H9 (cell line): ENCODE measurements at regions not wholly inside any gene's neighbourhood (a gene's known extent, or its start where the extent isn't known, plus 50 kb on each side); places are given as distances from the start of the nearest gene placed in this dataset.

Experiments used
- DNase-seq: peaks from one replicate; pipeline ENCODE4 v3.0.0-alpha.2; 2017
- H2AFZ ChIP-seq: one replicate; pipeline ENCODE4 v1.6.1; 2013; ENCODE audit warnings: mild to moderate bottlenecking, low read length, control low read depth, moderate library complexity
- H2AK5ac ChIP-seq: 2 replicates; pipeline ENCODE4 v1.6.1; 2013; ENCODE audit warnings: low read length, control low read depth, mixed read lengths; ENCODE audit not compliant: insufficient read length
- H2BK120ac ChIP-seq: one replicate; pipeline ENCODE4 v1.6.1; 2013; ENCODE audit warnings: low read depth, mild to moderate bottlenecking, low read length, control low read depth, inconsistent platforms; ENCODE audit not compliant: poor library complexity, severe bottlenecking
- H2BK12ac ChIP-seq: 2 replicates; pipeline ENCODE4 v1.6.1; 2013; ENCODE audit warnings: low read length, control low read depth, mixed read lengths, low read depth; ENCODE audit not compliant: insufficient read length
- H2BK15ac ChIP-seq: 2 replicates; pipeline ENCODE4 v1.6.1; 2013; ENCODE audit warnings: low read depth, low read length, control low read depth
- H2BK20ac ChIP-seq: one replicate; pipeline ENCODE4 v1.6.1; 2013; ENCODE audit warnings: low read depth, mild to moderate bottlenecking, low read length, control low read depth, inconsistent platforms; ENCODE audit not compliant: poor library complexity, severe bottlenecking
- H2BK5ac ChIP-seq: 2 replicates; pipeline ENCODE4 v1.6.1; 2013; ENCODE audit warnings: low read length, control low read depth, mixed read lengths; ENCODE audit not compliant: insufficient read length
- H3K14ac ChIP-seq: 2 replicates; pipeline ENCODE4 v1.6.1; 2013; ENCODE audit warnings: low read length, control low read depth; ENCODE audit not compliant: insufficient read depth
- H3K18ac ChIP-seq: 2 replicates; pipeline ENCODE4 v1.6.1; 2013; ENCODE audit warnings: low read depth, mild to moderate bottlenecking, mixed read lengths, low read length, control low read depth; ENCODE audit not compliant: insufficient read length
- H3K23ac ChIP-seq: 2 replicates; pipeline ENCODE4 v1.6.1; 2013; ENCODE audit warnings: low read length, control low read depth, mixed read lengths, low read depth; ENCODE audit not compliant: insufficient read length
- H3K23me2 ChIP-seq: 2 replicates; pipeline ENCODE4 v1.6.1; 2013; ENCODE audit warnings: low read depth, mild to moderate bottlenecking, mixed read lengths, low read length, control low read depth; ENCODE audit not compliant: insufficient read length, poor library complexity, severe bottlenecking
- H3K27ac ChIP-seq: 2 replicates; pipeline ENCODE4 v1.5.1; 2013; ENCODE audit warnings: low read length, control low read depth, mixed read lengths, low read depth; ENCODE audit not compliant: insufficient read length
- H3K27me3 ChIP-seq: 2 replicates; pipeline ENCODE4 v1.6.1; 2013; ENCODE audit warnings: low read length, control low read depth, inconsistent platforms; ENCODE audit not compliant: insufficient read depth
- H3K4ac ChIP-seq: 2 replicates; pipeline ENCODE4 v1.6.1; 2013; ENCODE audit warnings: low read depth, mild to moderate bottlenecking, control low read depth, inconsistent platforms, low read length, moderate library complexity
- H3K4me1 ChIP-seq: 2 replicates; pipeline ENCODE4 v1.6.1; 2013; ENCODE audit warnings: low read length, control low read depth, inconsistent platforms; ENCODE audit not compliant: insufficient read depth
- H3K4me2 ChIP-seq: 2 replicates; pipeline ENCODE4 v1.6.1; 2013; ENCODE audit warnings: low read length, control low read depth, mixed read lengths; ENCODE audit not compliant: insufficient read length, insufficient read depth
- H3K56ac ChIP-seq: 2 replicates; pipeline ENCODE4 v1.6.1; 2013; ENCODE audit warnings: low read depth, mild to moderate bottlenecking, mixed read lengths, low read length, control low read depth; ENCODE audit not compliant: insufficient read length
- H3K79me1 ChIP-seq: 2 replicates; pipeline ENCODE4 v1.6.1; 2013; ENCODE audit warnings: low read depth, mild to moderate bottlenecking, moderate library complexity, low read length, control low read depth, inconsistent platforms; ENCODE audit not compliant: insufficient read depth, poor library complexity, severe bottlenecking
- H3K79me2 ChIP-seq: 2 replicates; pipeline ENCODE4 v1.6.1; 2013; ENCODE audit warnings: low read length, control low read depth, inconsistent platforms; ENCODE audit not compliant: insufficient read depth
- H3K9ac ChIP-seq: 2 replicates; pipeline ENCODE4 v1.6.1; 2013; ENCODE audit warnings: low read length, control low read depth, mixed read lengths; ENCODE audit not compliant: insufficient read length; ENCODE audit errors: extremely low read depth
- H3K9me3 ChIP-seq: one replicate; pipeline ENCODE4 v1.6.1; 2013; ENCODE audit warnings: low read depth, low read length, inconsistent platforms; ENCODE audit not compliant: control insufficient read depth
- H3T11ph ChIP-seq: one replicate; pipeline ENCODE4 v1.6.1; 2013; ENCODE audit warnings: mild to moderate bottlenecking, low read length, control low read depth, inconsistent platforms
- H4K20me1 ChIP-seq: one replicate; pipeline ENCODE4 v1.6.1; 2013; ENCODE audit not compliant: control insufficient read depth, insufficient read length, insufficient read depth
- H4K5ac ChIP-seq: 2 replicates; pipeline ENCODE4 v1.6.1; 2013; ENCODE audit warnings: low read depth, mild to moderate bottlenecking, mixed read lengths, low read length, control low read depth; ENCODE audit not compliant: insufficient read length
- H4K8ac ChIP-seq: replicated peaks from 2 replicates; pipeline ENCODE4 v1.6.1; 2013; ENCODE audit warnings: low read length, control low read depth, mixed read lengths, low read depth; ENCODE audit not compliant: insufficient read length
- H4K91ac ChIP-seq: 2 replicates; pipeline ENCODE4 v1.6.1; 2013; ENCODE audit warnings: low read depth, mild to moderate bottlenecking, moderate library complexity, mixed read lengths, low read length, control low read depth; ENCODE audit not compliant: insufficient read length
- H3K27ac Mint-ChIP-seq, 3 experiments: 2 replicates in 2 of 3; 3 replicates in 1 of 3; pipeline ENCODE4 v1.8.0; 2020 to 2021; ENCODE audit warnings: mixed read lengths in 3 of 3, mild to moderate bottlenecking in 1 of 3, moderate library complexity in 1 of 3
- H3K27me3 Mint-ChIP-seq: 2 replicates; pipeline ENCODE4 v1.8.0; 2021; ENCODE audit warnings: low read depth, mild to moderate bottlenecking, moderate library complexity, mixed read lengths
- H3K36me3 Mint-ChIP-seq, 3 experiments: 2 replicates in 2 of 3; 3 replicates in 1 of 3; pipeline ENCODE4 v1.8.0; 2020 to 2021; ENCODE audit warnings: low read depth in 3 of 3, mixed read lengths in 3 of 3; ENCODE audit not compliant: insufficient read depth in 1 of 3
- H3K4me1 Mint-ChIP-seq, 2 experiments: 2 replicates each; pipeline ENCODE4 v1.8.0; 2020; ENCODE audit warnings: mixed read lengths in 2 of 2
- H3K4me3 Mint-ChIP-seq, 2 experiments: 2 replicates in 1 of 2; 3 replicates in 1 of 2; pipeline ENCODE4 v1.8.0; 2020 to 2021; ENCODE audit warnings: mild to moderate bottlenecking in 2 of 2, mixed read lengths in 2 of 2, moderate library complexity in 1 of 2
- H3K9me3 Mint-ChIP-seq, 2 experiments: 2 replicates in 1 of 2; 3 replicates in 1 of 2; pipeline ENCODE4 v1.8.0; 2020; ENCODE audit warnings: mild to moderate bottlenecking in 2 of 2, mixed read lengths in 2 of 2, moderate library complexity in 1 of 2
- CTCF ChIP-seq: fragments of 200-600 bp; sonication (generic); conservative IDR thresholded peaks from 3 replicates; pipeline ENCODE4 v1.8.0; 2021; ENCODE audit warnings: antibody characterized with exemption, mild to moderate bottlenecking
- WGBS: extraction: QIAGEN DNeasy Blood & Tissue Kit; methylation state at CpG from one replicate; pipeline ENCODE4 v1.1.7; 2013; ENCODE audit warnings: missing lambda C conversion rate, low lambda C conversion rate, mixed read lengths; ENCODE audit not compliant: insufficient read length; ENCODE audit errors: extremely low coverage; 5-methylcytosine and 5-hydroxymethylcytosine counted together

DNA sequence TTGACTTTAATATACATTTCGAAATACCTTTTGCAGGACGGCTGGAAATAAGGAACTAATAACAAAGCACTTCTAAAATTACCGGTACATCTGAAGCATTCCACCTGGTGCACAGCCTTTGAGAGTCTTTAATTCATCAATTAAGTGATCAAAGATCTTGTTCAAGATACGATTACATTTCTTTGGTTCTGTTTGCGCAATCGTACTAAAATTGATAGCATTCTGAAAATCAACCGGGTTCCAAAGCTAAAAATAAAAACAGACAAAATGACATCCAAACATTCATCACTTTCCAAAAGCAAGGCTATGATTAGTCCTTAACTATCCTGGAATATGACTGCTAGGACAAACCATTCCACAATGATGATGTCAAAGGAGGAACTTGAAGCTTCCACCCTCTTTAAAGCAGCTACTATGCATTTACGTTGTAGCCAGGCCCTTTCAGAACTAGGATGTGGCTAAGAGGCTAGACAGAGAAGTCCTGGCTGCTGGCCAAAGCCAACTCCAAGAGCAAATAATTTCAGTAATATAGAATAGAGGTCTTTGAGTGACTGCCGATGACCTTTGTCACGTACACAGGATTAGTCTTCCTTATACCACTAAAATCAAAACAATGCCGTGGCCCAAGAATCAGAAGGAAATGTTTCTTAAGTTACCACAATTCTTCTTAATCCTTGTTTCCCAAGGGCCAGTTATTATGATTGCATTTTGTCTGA, 299.8 kb upstream of the PSMD7 start:
- H3K14ac ChIP-seq: no peak overlapping the region
- no peak overlapping the region for H2BK20ac ChIP-seq
- no CpG with 5 or more reads among the region's 11 CpGs for WGBS
- H4K5ac ChIP-seq: no peak overlapping the region
- no peak overlapping the region for H2BK15ac ChIP-seq
- no peaks in the 10 kb centered on the region for H3K27me3 ChIP-seq
- DNase-seq: no peak
- H3K9me3 ChIP-seq: no peaks in the 10 kb centered on the region
- no peak overlapping the region for H2BK5ac ChIP-seq
- no peak overlapping the region for H3K9ac ChIP-seq
- no peak for TF ChIP-seq CTCF
- Mint-ChIP-seq H3K4me1 (peaks cover 5 to 11% of the 10 kb centered on the region in 2 experiments; a peak in 2 of 4 replicates), H3K36me3 (no peaks in the 10 kb centered on the region; a peak in 1 of 7 replicates), H3K9me3 (peaks cover 0 to 2% of the 10 kb centered on the region in 2 experiments; a peak in 2 of 5 replicates), H3K27ac (no peak overlapping the region), H3K4me3 (no peak overlapping the region), H3K27me3 (no peaks in the 10 kb centered on the region)
- no peak overlapping the region for H2AFZ ChIP-seq
- H3K23ac ChIP-seq: no peak overlapping the region
- H3K23me2 ChIP-seq: no peaks in the 10 kb centered on the region
- no peaks in the 10 kb centered on the region for H3K79me2 ChIP-seq
- no peaks in the 10 kb centered on the region for H3K4me1 ChIP-seq
- H2BK12ac ChIP-seq: no peak overlapping the region
- H2AK5ac ChIP-seq: no peak overlapping the region
- H2BK120ac ChIP-seq: no peak overlapping the region
- H3K56ac ChIP-seq: no peak overlapping the region
- H3K27ac ChIP-seq: no peak overlapping the region
- no peak overlapping the region for H4K8ac ChIP-seq
- no peaks in the 10 kb centered on the region for H3K79me1 ChIP-seq
- no peak overlapping the region for H3T11ph ChIP-seq
- H4K91ac ChIP-seq: no peak overlapping the region
- no peaks in the 10 kb centered on the region for H4K20me1 ChIP-seq
- no peak overlapping the region for H3K18ac ChIP-seq
- no peak overlapping the region for H3K4ac ChIP-seq
- no peak overlapping the region for H3K4me2 ChIP-seq
